Adrenal gland (tissue), 9 donors: ENCODE measurements at regions not wholly inside any gene's neighbourhood (a gene's known extent, or its start where the extent isn't known, plus 50 kb on each side); places are given as distances from the start of the nearest gene placed in this dataset.

ENCODE experiments used
- DNase-seq, 7 donors: peaks; one replicate each; pipeline ENCODE4 v3.0.0-alpha.2; 2019 to 2020
- H3K27ac ChIP-seq, 5 donors: fragments of 200-600 bp; sonication (generic) in 4 of 5; 1 replicate in 3 of 5; 2 replicates in 2 of 5; pipeline versions ENCODE4 v1.5.1 to v1.8.0; 2016 to 2020; ENCODE audit warnings: mild to moderate bottlenecking in 1 of 5
- H3K27me3 ChIP-seq: fragments of 200-600 bp; 2 replicates; pipeline ENCODE4 v1.8.0; 2021
- H3K36me3 ChIP-seq, 2 donors: fragments of 200-600 bp; replicated peaks in 1 of 2; 1 replicate in 1 of 2; 2 replicates in 1 of 2; pipeline versions ENCODE4 v1.5.1 to v1.8.0; 2018 to 2022
- H3K4me1 ChIP-seq, 2 donors: fragments of 200-600 bp; replicated peaks in 1 of 2; 1 replicate in 1 of 2; 2 replicates in 1 of 2; pipeline versions ENCODE4 v1.5.1 to v1.8.0; 2018 to 2021
- H3K4me3 ChIP-seq, 4 donors: fragments of 200-600 bp; sonication (generic) in 3 of 4; one replicate each; pipeline ENCODE4 v1.5.1; 2016 to 2018
- H3K9me3 ChIP-seq, 3 donors: fragments of 200-600 bp; sonication (generic) in 1 of 3; replicated peaks in 1 of 3; 1 replicate in 2 of 3; 2 replicates in 1 of 3; pipeline versions ENCODE4 v1.5.1 to v1.8.0; 2016 to 2021
- POLR2A ChIP-seq, 2 donors: fragments of 450-650 bp; IDR thresholded peaks; one replicate each; pipeline ENCODE4 v1.6.1; 2017; ENCODE audit warnings: antibody characterized with exemption in 2 of 2, mild to moderate bottlenecking in 2 of 2, moderate library complexity in 1 of 2
- WGBS, 4 donors: extraction: QIAGEN DNeasy Blood & Tissue Kit in 2 of 4; methylation state at CpG; one replicate each; pipeline versions ENCODE4 v1.1.5 to v1.1.7; 2013 to 2017; 5-methylcytosine and 5-hydroxymethylcytosine counted together
- intact Hi-C, 2 donors: fragments of 100-400 bp; cut with DNase I; formaldehyde crosslinking; loops; one replicate each; pipeline versions ENCODE4 v1.14.1 to v1.15.0; 2022 to 2023
- TF ChIP-seq, protein P1 (sequence below), 6 experiments: fragments of 450-650 bp in 4 of 6; fragments of 200-600 bp in 2 of 6; sonication (generic) in 1 of 6; IDR thresholded peaks; 1 replicate in 5 of 6; 2 replicates in 1 of 6; pipeline versions ENCODE4 v1.5.1 to v1.8.0; 2016 to 2021; ENCODE audit warnings: antibody characterized with exemption in 6 of 6, mild to moderate bottlenecking in 2 of 6, moderate library complexity in 1 of 6
- donor health status: healthy with polysubstance abuse.
- donor health status: Bipolar disorder and iron deficiency.
- donor health status: DM: yes; HTN: yes; CAD: no.
- donor health status: DM: no; HTN: no; CAD: no.
- donor health status: DM: no; HTN: no; CAD: no.

DNA sequence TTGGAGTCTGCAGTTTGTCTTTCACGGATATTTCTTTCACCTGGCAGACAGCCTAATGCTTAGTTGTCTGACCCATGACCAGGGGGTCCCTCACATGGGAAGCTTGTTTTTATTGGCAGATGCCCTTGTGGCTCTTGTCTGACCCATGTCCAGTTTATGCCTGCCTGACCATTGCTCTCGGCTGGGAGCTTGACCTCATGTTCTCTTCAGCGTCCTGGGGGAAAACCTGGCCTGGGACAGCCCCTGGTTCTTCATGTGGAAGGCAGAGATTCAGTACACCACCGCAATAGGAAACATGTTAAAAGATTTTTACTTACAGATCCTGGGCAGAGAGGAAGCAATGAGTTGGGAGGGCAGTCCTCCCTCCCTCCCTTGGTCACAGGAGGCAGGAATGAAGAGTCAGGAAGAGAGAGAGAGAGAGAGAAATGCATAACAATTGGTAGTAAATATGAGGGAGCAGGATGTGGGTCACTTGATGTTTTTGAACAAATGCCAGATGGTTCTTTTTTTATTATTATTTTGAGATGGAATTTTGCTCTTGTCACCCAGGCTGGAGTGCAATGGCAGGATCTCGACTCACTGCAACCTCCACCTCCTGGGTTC, 302.7 kb upstream of the MYOCD start:
- 25 to 36% (median 34%) methylated on average over 4 to 5 of the region's 5 CpGs for WGBS, 4 donors
- DNase-seq, result peak in 4 of 7 donors; percentile 5 to 53 (median 22)
- Histone ChIP-seq H3K4me3 (no peak overlapping the region), H3K27ac (peak overlapping the region in 1 of 5 donors; percentile 21), H3K9me3 (no peaks in the 10 kb centered on the region), H3K4me1 (no peaks in the 10 kb centered on the region), H3K27me3 (no peaks in the 10 kb centered on the region), H3K36me3 (no peaks in the 10 kb centered on the region)
- intact Hi-C loops, result no loop called here
- TF ChIP-seq POLR2A (IDR thresholded peaks at IDR 0.05), result no peak
- TF ChIP-seq, protein P1, sequence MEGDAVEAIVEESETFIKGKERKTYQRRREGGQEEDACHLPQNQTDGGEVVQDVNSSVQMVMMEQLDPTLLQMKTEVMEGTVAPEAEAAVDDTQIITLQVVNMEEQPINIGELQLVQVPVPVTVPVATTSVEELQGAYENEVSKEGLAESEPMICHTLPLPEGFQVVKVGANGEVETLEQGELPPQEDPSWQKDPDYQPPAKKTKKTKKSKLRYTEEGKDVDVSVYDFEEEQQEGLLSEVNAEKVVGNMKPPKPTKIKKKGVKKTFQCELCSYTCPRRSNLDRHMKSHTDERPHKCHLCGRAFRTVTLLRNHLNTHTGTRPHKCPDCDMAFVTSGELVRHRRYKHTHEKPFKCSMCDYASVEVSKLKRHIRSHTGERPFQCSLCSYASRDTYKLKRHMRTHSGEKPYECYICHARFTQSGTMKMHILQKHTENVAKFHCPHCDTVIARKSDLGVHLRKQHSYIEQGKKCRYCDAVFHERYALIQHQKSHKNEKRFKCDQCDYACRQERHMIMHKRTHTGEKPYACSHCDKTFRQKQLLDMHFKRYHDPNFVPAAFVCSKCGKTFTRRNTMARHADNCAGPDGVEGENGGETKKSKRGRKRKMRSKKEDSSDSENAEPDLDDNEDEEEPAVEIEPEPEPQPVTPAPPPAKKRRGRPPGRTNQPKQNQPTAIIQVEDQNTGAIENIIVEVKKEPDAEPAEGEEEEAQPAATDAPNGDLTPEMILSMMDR (IDR thresholded peaks at IDR 0.05), result no peak

DNA sequence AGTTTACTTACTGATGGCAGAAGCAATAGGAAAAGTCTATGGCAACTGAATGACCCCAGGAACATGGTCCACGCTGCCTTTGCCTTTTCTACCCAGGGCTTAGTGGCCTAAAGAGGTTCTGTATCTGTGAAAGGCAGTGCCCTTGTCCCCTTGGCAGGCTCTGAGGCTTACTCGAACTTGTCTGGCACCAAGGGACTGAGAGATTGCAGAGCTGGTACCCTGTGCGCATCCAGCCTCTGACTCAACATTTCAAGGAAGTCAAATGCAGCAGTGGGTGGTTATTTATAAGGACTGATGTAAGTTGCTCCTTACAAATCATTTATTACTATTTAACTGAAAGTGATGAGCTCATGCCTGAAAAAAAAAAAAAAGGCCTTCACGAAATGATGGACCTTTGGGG, 299.9 kb upstream of the MYOCD start:
- WGBS, 4 donors, result 68 to 79% (median 75%) methylated on average over 4 of the region's 4 CpGs
- Histone ChIP-seq H3K4me3 (no peak overlapping the region), H3K4me1 (no peaks in the 10 kb centered on the region), H3K27me3 (no peaks in the 10 kb centered on the region), H3K9me3 (no peaks in the 10 kb centered on the region), H3K27ac (no peak overlapping the region), H3K36me3 (no peaks in the 10 kb centered on the region)
- TF ChIP-seq, protein P1 (IDR thresholded peaks at IDR 0.05), result no peak
- TF ChIP-seq POLR2A (IDR thresholded peaks at IDR 0.05), result no peak
- no peak for DNase-seq
- intact Hi-C loops, result no loop called here

DNA sequence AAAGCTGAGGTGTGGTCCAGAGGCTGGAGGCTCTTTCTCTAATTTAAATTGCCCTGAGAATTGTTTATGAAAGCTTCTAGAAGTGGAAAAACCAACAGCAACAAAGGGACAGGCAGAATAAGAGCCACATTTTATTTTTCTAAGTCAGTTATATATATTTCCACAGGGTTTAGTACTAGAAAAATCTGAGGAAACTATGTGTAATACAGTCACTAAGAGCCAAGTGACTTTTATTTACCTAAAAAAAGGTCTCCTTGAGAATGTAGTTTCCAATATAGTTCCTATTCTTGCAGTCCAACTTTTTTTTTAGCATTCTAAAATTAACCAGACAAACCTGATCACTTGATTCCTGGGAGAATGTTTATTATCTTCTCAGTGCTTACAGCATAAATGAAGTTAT, 296.6 kb upstream of the MYOCD start:
- H3K27ac ChIP-seq, result no peak overlapping the region
- intact Hi-C loops, result no loop called here
- H3K27me3 ChIP-seq, result no peaks in the 10 kb centered on the region
- DNase-seq, result no peak
- no peak overlapping the region for H3K4me3 ChIP-seq
- no peaks in the 10 kb centered on the region for H3K4me1 ChIP-seq
- H3K36me3 ChIP-seq, result no peaks in the 10 kb centered on the region
- H3K9me3 ChIP-seq, result no peaks in the 10 kb centered on the region
- TF ChIP-seq, protein P1 (IDR thresholded peaks at IDR 0.05), result no peak
- no peak for TF ChIP-seq POLR2A (IDR thresholded peaks at IDR 0.05)

DNA sequence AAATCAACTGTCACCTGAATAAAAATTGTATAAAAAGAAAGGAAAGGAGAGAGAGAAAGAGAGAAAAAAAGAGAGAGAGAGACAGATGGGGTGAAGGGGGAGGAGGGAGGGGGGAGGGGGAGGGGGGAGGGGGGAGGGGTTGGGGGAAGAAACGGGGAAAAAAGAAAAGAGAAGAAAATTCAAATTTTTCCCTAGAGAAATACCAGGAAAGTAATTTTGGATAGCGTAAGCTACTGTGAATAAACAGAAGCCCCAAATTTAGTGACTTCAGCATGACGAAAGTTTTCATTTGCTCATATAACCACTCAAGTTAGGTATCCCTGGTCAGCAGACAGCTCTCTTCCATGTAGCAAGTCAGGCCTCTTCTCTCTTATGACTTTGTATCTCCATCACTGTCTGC, 289.4 kb upstream of the MYOCD start:
- H3K27ac ChIP-seq, result no peak overlapping the region
- WGBS, 4 donors, result 69 to 90% (median 77%) methylated on average over 3 of the region's 3 CpGs
- DNase-seq, result no peak
- no peaks in the 10 kb centered on the region for H3K36me3 ChIP-seq
- intact Hi-C loops, result no loop called here
- H3K4me1 ChIP-seq, result no peaks in the 10 kb centered on the region
- H3K4me3 ChIP-seq, result no peak overlapping the region
- H3K27me3 ChIP-seq, result no peaks in the 10 kb centered on the region
- TF ChIP-seq, protein P1 (IDR thresholded peaks at IDR 0.05), result no peak
- TF ChIP-seq POLR2A (IDR thresholded peaks at IDR 0.05), result no peak
- H3K9me3 ChIP-seq, result no peaks in the 10 kb centered on the region
